GM23248 (cell line): ENCODE measurements at regions not wholly inside any gene's neighbourhood (a gene's known extent, or its start where the extent isn't known, plus 50 kb on each side); places are given as distances from the start of the nearest gene placed in this dataset.
"Not testable (repeated sequence)": the region's sequence is repeated elsewhere in the genome, so short reads cannot be mapped to it uniquely, and the experiment has no call there.

ENCODE experiments used
- EZH2 ChIP-seq: fragments of 200-600 bp; sonication (generic); IDR thresholded peaks from 2 replicates; pipeline ENCODE4 v1.6.1; 2018; ENCODE audit warnings: antibody characterized with exemption, mild to moderate bottlenecking; ENCODE audit not compliant: insufficient read depth, poor library complexity, severe bottlenecking
- EZH2phosphoT487 ChIP-seq: fragments of 200-600 bp; sonication (generic); IDR thresholded peaks from 2 replicates; pipeline ENCODE4 v1.6.1; 2018; ENCODE audit warnings: antibody characterized with exemption, moderate library complexity, mild to moderate bottlenecking, low read depth; ENCODE audit not compliant: insufficient read depth

GRCh38 chr6:153978911-153979548 lies 60.0 kb upstream of the OPRM1 start:
- TF ChIP-seq EZH2, EZH2phosphoT487: not testable (repeated sequence)
